WTC11 (cell line): ENCODE measurements at regions not wholly inside any gene's neighbourhood (a gene's known extent, or its start where the extent isn't known, plus 50 kb on each side); places are given as distances from the start of the nearest gene placed in this dataset.

Experiments used
- ATAC-seq: fragments of 200-7000 bp; cut with Tn5 transposase; 2 replicates; pipeline ENCODE4 v1.10.0; 2021; ENCODE audit warnings: mild to moderate bottlenecking, moderate library complexity
- CTCF ChIA-PET: fragments of 300-600 bp; sonication (Branson Sonifier 250); formaldehyde crosslinking; loops from one replicate; lab custom pipeline; 2021; ENCODE audit warnings: antibody characterized with exemption; lab: Charles Lee
- POLR2A ChIA-PET: fragments of 350-600 bp; sonication (Branson Sonifier 250); formaldehyde crosslinking; loops from one replicate; lab custom pipeline; 2021; ENCODE audit warnings: antibody characterized with exemption; lab: Charles Lee
- DNase-seq: peaks from one replicate; pipeline ENCODE4 v3.0.0; 2021; ENCODE audit warnings: low spot score
- H3K27ac Mint-ChIP-seq: 2 replicates; pipeline ENCODE4 v1.8.0; 2021; ENCODE audit warnings: mixed read lengths
- H3K27me3 Mint-ChIP-seq: 2 replicates; pipeline ENCODE4 v1.8.0; 2021; ENCODE audit warnings: low read depth, mild to moderate bottlenecking, moderate library complexity, mixed read lengths
- H3K36me3 Mint-ChIP-seq: 2 replicates; pipeline ENCODE4 v1.8.0; 2021; ENCODE audit warnings: mixed read lengths
- H3K4me1 Mint-ChIP-seq: 2 replicates; pipeline ENCODE4 v1.8.0; 2022; ENCODE audit warnings: mixed read lengths
- H3K4me3 Mint-ChIP-seq: 2 replicates; pipeline ENCODE4 v1.8.0; 2021; ENCODE audit warnings: mild to moderate bottlenecking, moderate library complexity, mixed read lengths
- H3K9me3 Mint-ChIP-seq: 2 replicates; pipeline ENCODE4 v1.8.0; 2021; ENCODE audit warnings: mixed read lengths
- AR ChIP-seq: fragments of 250-450 bp; sonication (Bioruptor Pico); IDR thresholded peaks from 2 replicates; pipeline ENCODE4 v1.9.0; 2021; ENCODE audit warnings: mild to moderate bottlenecking
- ARID4B ChIP-seq: sonication (generic); formaldehyde crosslinking; IDR thresholded peaks from 2 replicates; pipeline ENCODE4 v1.8.0; 2023; ENCODE audit warnings: missing genetic modification reagents, mild to moderate bottlenecking, borderline replicate concordance
- EMX1 ChIP-seq: fragments of 250-450 bp; sonication (Bioruptor Pico); IDR thresholded peaks from 2 replicates; pipeline ENCODE4 v1.8.0; 2021; ENCODE audit warnings: mild to moderate bottlenecking
- ESRRA ChIP-seq: sonication (generic); formaldehyde crosslinking; IDR thresholded peaks from 2 replicates; pipeline ENCODE4 v1.8.1; 2022; ENCODE audit warnings: mild to moderate bottlenecking, missing genetic modification reagents, borderline replicate concordance
- ETV6 ChIP-seq: sonication (generic); formaldehyde crosslinking; IDR thresholded peaks from 2 replicates; pipeline ENCODE4 v1.8.1; 2022; ENCODE audit warnings: mild to moderate bottlenecking, missing genetic modification reagents
- GABPB1 ChIP-seq: sonication (generic); formaldehyde crosslinking; IDR thresholded peaks from 2 replicates; pipeline ENCODE4 v1.8.1; 2023; ENCODE audit warnings: mild to moderate bottlenecking, missing genetic modification reagents
- GTF2I ChIP-seq: fragments of 250-450 bp; sonication (Bioruptor Pico); conservative IDR thresholded peaks from 2 replicates; pipeline ENCODE4 v1.4.0; 2021; ENCODE audit warnings: mild to moderate bottlenecking
- HMGA2 ChIP-seq: fragments of 250-450 bp; sonication (Bioruptor Pico); IDR thresholded peaks from 2 replicates; pipeline ENCODE4 v1.4.0; 2021; ENCODE audit warnings: mild to moderate bottlenecking, moderate library complexity
- MAX ChIP-seq: sonication (generic); formaldehyde crosslinking; IDR thresholded peaks from 2 replicates; pipeline ENCODE4 v1.8.0; 2022; ENCODE audit warnings: mild to moderate bottlenecking, missing genetic modification reagents
- MYBL2 ChIP-seq: sonication (generic); formaldehyde crosslinking; IDR thresholded peaks from 2 replicates; pipeline ENCODE4 v1.8.1; 2023; ENCODE audit warnings: mild to moderate bottlenecking, moderate library complexity, missing genetic modification reagents
- NR1H2 ChIP-seq: sonication (generic); formaldehyde crosslinking; IDR thresholded peaks from 2 replicates; pipeline ENCODE4 v1.9.0; 2021; ENCODE audit warnings: mild to moderate bottlenecking, moderate library complexity, missing genetic modification reagents
- OVOL2 ChIP-seq: fragments of 250-450 bp; sonication (Bioruptor Pico); IDR thresholded peaks from 2 replicates; pipeline ENCODE4 v1.9.0; 2021; ENCODE audit warnings: mild to moderate bottlenecking, borderline replicate concordance
- PRRX2 ChIP-seq: fragments of 250-450 bp; sonication (Bioruptor Pico); IDR thresholded peaks from 2 replicates; pipeline ENCODE4 v1.8.0; 2021; ENCODE audit warnings: mild to moderate bottlenecking
- SMAD3 ChIP-seq: sonication (generic); formaldehyde crosslinking; IDR thresholded peaks from 2 replicates; pipeline ENCODE4 v1.8.0; 2022; ENCODE audit warnings: missing genetic modification reagents, mild to moderate bottlenecking, borderline replicate concordance
- SOX15 ChIP-seq: fragments of 250-450 bp; sonication (Bioruptor Pico); IDR thresholded peaks from 2 replicates; pipeline ENCODE4 v1.9.0; 2021; ENCODE audit warnings: mild to moderate bottlenecking
- ZMAT4 ChIP-seq: fragments of 250-450 bp; sonication (Bioruptor Pico); IDR thresholded peaks from 2 replicates; pipeline ENCODE4 v1.9.0; 2021; ENCODE audit warnings: mild to moderate bottlenecking
- ZNF232 ChIP-seq: sonication (generic); formaldehyde crosslinking; IDR thresholded peaks from 2 replicates; pipeline ENCODE4 v1.8.0; 2022; ENCODE audit warnings: mild to moderate bottlenecking, missing genetic modification reagents
- ZNF317 ChIP-seq: sonication (generic); formaldehyde crosslinking; IDR thresholded peaks from 2 replicates; pipeline ENCODE4 v1.8.1; 2023; ENCODE audit warnings: low read depth, mild to moderate bottlenecking, moderate library complexity, missing genetic modification reagents, borderline replicate concordance
- ZNF512 ChIP-seq: sonication (generic); formaldehyde crosslinking; IDR thresholded peaks from 2 replicates; pipeline ENCODE4 v1.8.1; 2022; ENCODE audit warnings: missing genetic modification reagents, borderline replicate concordance
- TF ChIP-seq, protein P1 (sequence below): sonication (generic); formaldehyde crosslinking; IDR thresholded peaks from 2 replicates; pipeline ENCODE4 v1.8.0; 2022; ENCODE audit warnings: mild to moderate bottlenecking, missing genetic modification reagents
- TF ChIP-seq, protein P2 (sequence below): sonication (generic); formaldehyde crosslinking; IDR thresholded peaks from 2 replicates; pipeline ENCODE4 v1.8.0; 2022; ENCODE audit warnings: missing genetic modification reagents

DNA sequence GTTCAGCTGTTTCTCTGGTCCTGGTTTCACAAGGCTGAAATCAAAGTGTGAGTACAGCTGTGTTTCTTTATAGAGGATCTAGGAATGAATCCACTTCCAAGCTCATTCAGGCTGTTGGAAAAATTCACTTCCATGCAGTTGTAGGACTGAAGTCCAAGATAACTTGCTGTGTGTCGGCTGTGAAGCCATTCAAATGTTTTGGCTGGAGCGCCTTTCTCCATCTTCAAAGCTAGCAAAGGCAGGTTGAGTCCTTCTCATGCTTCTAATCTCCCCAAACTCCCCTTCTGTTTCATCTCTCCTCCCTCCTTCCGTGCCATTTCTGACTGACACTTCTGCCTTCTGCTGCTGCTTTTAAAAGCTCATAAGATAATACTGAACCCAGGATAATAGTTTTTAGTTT lies 1195.4 kb upstream of the LRRN3 start:
- ChIA-PET POLR2A (no interaction called here), CTCF (no interaction called here)
- DNase-seq: no peak
- TF ChIP-seq ARID4B (CRISPR knock-in tag) (no peak), EMX1 (no peak), OVOL2 (CRISPR knock-in tag) (no peak), ZNF512 (CRISPR knock-in tag) (no peak), SMAD3 (no peak), ZMAT4 (CRISPR knock-in tag) (no peak), MAX (CRISPR knock-in tag) (no peak), ESRRA (no peak)
- no peak for ATAC-seq
- Mint-ChIP-seq H3K36me3 (no peaks in the 10 kb centered on the region), H3K9me3 (no peaks in the 10 kb centered on the region), H3K4me3 (no peak overlapping the region), H3K4me1 (no peaks in the 10 kb centered on the region), H3K27me3 (no peaks in the 10 kb centered on the region), H3K27ac (no peak overlapping the region)

DNA sequence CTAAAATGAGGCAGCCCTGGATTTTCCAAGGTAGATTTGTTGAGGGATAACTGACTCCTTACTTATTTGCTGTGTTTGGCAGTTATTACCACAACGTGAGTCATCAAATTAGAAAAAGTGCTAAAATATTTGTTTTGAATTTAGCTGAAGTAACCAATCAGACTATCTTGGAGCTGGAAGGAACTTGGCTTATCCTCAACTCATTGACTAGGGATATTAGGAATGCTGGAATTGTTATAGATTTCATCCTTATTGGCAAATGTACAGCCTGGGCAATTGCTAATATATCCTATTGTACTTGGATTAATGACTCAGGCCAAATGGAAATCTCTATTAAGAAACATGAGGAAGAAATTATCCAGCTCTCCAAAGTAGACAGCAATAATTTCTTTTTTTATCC lies 1189.0 kb upstream of the LRRN3 start:
- no peak for ATAC-seq
- Mint-ChIP-seq H3K9me3 (peaks cover 5% of the 10 kb centered on the region; the same call in 1 of the 2 replicates), H3K27me3 (no peaks in the 10 kb centered on the region), H3K4me1 (no peaks in the 10 kb centered on the region), H3K27ac (no peak overlapping the region), H3K36me3 (peaks cover 8% of the 10 kb centered on the region), H3K4me3 (no peak overlapping the region)
- POLR2A ChIA-PET: no interaction called here
- CTCF ChIA-PET: no interaction called here
- DNase-seq: no peak
- TF ChIP-seq ZNF232 (CRISPR knock-in tag) (no peak), HMGA2 (CRISPR knock-in tag) (no peak), AR (no peak), GTF2I (no peak), ZMAT4 (CRISPR knock-in tag) (no peak), MYBL2 (CRISPR knock-in tag) (no peak), GABPB1 (no peak), NR1H2 (CRISPR knock-in tag) (no peak), ETV6 (no peak), SOX15 (CRISPR knock-in tag) (no peak), ZNF317 (CRISPR knock-in tag) (no peak), PRRX2 (no peak)
- TF ChIP-seq, protein P1, sequence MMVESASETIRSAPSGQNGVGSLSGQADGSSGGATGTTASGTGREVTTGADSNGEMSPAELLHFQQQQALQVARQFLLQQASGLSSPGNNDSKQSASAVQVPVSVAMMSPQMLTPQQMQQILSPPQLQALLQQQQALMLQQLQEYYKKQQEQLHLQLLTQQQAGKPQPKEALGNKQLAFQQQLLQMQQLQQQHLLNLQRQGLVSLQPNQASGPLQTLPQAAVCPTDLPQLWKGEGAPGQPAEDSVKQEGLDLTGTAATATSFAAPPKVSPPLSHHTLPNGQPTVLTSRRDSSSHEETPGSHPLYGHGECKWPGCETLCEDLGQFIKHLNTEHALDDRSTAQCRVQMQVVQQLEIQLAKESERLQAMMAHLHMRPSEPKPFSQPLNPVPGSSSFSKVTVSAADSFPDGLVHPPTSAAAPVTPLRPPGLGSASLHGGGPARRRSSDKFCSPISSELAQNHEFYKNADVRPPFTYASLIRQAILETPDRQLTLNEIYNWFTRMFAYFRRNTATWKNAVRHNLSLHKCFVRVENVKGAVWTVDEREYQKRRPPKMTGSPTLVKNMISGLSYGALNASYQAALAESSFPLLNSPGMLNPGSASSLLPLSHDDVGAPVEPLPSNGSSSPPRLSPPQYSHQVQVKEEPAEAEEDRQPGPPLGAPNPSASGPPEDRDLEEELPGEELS: no peak
- TF ChIP-seq, protein P2, sequence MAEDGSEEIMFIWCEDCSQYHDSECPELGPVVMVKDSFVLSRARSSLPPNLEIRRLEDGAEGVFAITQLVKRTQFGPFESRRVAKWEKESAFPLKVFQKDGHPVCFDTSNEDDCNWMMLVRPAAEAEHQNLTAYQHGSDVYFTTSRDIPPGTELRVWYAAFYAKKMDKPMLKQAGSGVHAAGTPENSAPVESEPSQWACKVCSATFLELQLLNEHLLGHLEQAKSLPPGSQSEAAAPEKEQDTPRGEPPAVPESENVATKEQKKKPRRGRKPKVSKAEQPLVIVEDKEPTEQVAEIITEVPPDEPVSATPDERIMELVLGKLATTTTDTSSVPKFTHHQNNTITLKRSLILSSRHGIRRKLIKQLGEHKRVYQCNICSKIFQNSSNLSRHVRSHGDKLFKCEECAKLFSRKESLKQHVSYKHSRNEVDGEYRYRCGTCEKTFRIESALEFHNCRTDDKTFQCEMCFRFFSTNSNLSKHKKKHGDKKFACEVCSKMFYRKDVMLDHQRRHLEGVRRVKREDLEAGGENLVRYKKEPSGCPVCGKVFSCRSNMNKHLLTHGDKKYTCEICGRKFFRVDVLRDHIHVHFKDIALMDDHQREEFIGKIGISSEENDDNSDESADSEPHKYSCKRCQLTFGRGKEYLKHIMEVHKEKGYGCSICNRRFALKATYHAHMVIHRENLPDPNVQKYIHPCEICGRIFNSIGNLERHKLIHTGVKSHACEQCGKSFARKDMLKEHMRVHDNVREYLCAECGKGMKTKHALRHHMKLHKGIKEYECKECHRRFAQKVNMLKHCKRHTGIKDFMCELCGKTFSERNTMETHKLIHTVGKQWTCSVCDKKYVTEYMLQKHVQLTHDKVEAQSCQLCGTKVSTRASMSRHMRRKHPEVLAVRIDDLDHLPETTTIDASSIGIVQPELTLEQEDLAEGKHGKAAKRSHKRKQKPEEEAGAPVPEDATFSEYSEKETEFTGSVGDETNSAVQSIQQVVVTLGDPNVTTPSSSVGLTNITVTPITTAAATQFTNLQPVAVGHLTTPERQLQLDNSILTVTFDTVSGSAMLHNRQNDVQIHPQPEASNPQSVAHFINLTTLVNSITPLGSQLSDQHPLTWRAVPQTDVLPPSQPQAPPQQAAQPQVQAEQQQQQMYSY (CRISPR knock-in tag): no peak
